Fibroblast of mammary gland (primary cell): ENCODE measurements at regions not wholly inside any gene's neighbourhood (a gene's known extent, or its start where the extent isn't known, plus 50 kb on each side); places are given as distances from the start of the nearest gene placed in this dataset.

Experiments used
- DNase-seq: peaks from one replicate; pipeline ENCODE4 v3.0.0-alpha.2; 2010; ENCODE audit warnings: low read depth
- H3K4me3 ChIP-seq: 2 replicates; pipeline ENCODE4 v1.5.1; 2011; ENCODE audit warnings: low read depth, mild to moderate bottlenecking, low read length, moderate library complexity; ENCODE audit not compliant: control insufficient read depth
- TF ChIP-seq, protein P1 (sequence below): conservative IDR thresholded peaks from 2 replicates; pipeline ENCODE4 v1.5.1; 2011; ENCODE audit warnings: low read depth, low read length, inconsistent platforms; ENCODE audit not compliant: control insufficient read depth, insufficient read depth

DNA sequence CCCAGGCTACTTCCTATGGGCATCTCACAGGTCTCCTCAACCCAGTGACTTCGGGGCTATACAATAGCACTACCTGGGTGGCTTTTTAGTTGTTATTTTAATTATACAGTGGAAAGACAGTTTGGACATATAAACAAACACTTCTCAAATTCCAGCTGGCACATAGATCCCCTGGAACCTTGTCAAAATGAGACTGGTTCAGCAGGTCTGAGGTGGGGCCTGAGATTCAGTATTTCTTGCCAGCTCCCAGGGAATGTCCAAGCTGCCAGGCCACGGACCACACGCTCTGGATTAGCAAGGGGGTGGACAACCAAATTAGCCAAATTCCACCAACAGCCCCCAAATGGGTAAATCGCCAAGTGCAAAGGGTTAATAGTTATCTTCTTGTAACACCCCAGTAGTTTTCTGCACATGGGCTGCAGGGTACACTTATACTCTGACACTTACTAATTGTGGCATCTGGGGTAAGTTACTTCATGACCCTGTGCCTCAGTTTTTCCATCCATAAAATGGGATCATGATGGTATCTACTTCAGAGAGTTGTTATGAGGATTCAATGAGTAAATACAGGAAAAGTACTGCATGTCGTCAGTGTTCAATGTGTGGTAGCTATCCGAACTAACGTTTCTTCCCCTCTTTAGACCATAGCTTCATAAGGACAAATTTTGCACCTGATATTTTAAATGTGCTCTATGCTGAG, 789.4 kb upstream of the TBX3 start:
- no peak overlapping the region for H3K4me3 ChIP-seq
- TF ChIP-seq, protein P1, sequence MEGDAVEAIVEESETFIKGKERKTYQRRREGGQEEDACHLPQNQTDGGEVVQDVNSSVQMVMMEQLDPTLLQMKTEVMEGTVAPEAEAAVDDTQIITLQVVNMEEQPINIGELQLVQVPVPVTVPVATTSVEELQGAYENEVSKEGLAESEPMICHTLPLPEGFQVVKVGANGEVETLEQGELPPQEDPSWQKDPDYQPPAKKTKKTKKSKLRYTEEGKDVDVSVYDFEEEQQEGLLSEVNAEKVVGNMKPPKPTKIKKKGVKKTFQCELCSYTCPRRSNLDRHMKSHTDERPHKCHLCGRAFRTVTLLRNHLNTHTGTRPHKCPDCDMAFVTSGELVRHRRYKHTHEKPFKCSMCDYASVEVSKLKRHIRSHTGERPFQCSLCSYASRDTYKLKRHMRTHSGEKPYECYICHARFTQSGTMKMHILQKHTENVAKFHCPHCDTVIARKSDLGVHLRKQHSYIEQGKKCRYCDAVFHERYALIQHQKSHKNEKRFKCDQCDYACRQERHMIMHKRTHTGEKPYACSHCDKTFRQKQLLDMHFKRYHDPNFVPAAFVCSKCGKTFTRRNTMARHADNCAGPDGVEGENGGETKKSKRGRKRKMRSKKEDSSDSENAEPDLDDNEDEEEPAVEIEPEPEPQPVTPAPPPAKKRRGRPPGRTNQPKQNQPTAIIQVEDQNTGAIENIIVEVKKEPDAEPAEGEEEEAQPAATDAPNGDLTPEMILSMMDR, result no peak
- no peak for DNase-seq

DNA sequence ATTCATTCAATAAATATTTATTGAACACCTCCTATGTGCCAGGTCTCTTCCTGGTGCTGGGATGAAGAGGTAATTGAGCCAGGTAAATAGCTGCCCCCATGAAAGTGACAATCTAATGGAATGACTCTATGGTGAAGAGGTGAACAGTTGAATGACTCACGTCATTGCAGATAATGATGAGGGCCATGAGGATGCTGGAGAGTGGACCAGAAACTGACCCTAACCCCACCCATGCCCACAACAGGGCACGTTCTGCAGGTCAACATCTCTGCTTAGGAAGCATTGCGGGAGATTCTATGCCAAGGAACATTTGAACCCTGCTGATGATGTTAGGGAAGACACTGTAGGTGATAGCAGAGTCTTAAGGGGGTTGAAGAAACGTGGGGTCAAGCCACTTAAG, 788.9 kb upstream of the TBX3 start:
- TF ChIP-seq, protein P1, result no peak
- no peak overlapping the region for H3K4me3 ChIP-seq

DNA sequence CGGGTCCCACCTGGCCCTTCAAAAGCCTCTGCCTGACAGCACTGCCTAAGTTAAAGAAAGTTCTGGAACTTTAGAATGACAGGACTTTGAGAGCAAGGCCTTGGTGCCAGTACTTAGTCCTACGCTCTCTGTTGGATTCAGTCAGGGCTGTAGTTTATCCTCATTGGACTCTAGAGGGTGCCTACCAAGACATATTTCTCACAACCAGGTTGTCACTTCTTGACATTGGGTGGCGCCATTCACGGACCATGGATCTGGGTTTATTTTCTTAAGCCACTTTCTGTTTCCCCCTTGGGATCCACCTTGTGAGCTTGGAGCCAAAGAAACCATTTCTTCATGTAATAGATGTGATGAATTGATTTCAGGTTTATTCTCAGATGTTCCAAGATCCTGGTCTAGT, 787.0 kb upstream of the TBX3 start:
- no peak for DNase-seq
- no peak overlapping the region for H3K4me3 ChIP-seq
- TF ChIP-seq, protein P1, result no peak

More for the DNA sequence above, 788.9 kb upstream of the TBX3 start:
- no peak for DNase-seq

DNA sequence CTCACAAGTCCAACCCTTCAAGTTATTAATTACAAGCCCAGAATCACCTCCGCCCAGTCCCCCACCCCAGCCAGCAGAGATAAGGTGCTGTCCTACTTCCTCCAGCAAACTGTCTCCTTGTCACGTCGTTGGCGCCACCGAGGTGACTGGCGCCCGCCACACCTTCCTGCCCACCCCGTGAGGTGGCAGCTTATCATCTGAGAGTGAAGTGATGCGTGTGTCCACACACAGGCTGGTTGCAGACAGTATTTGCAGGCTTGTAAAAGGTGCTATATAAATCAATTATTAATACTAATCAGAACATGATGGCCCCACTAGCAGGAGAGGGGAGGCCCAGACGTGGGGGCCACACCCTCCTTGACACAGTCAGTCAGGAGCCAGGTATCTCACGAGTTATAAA, 786.6 kb upstream of the TBX3 start:
- H3K4me3 ChIP-seq, result no peak overlapping the region
- TF ChIP-seq, protein P1, result no peak
- no peak for DNase-seq

DNA sequence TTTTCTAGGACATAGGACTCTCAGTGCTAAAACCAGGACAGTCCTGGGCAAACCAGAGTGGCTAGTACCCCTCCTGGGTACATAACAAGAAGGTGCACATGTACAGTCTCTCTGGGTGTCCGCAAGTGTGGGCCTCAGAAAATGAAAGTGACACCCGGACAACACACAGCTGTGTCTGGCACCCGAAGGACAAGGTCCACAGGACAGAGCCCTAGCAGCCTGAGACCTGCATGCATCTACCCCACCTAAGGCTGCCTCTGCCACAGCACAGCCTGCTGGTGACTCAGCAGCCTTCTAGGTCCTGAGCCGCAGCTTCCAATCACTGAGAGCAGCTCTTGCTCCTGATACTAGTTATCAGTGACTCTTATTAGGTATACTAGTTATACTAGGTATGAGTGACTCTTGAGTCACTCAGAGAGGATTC, 784.1 kb upstream of the TBX3 start:
- no peak overlapping the region for H3K4me3 ChIP-seq
- TF ChIP-seq, protein P1, result peak; percentile 21
- DNase-seq, result peak; percentile 23

DNA sequence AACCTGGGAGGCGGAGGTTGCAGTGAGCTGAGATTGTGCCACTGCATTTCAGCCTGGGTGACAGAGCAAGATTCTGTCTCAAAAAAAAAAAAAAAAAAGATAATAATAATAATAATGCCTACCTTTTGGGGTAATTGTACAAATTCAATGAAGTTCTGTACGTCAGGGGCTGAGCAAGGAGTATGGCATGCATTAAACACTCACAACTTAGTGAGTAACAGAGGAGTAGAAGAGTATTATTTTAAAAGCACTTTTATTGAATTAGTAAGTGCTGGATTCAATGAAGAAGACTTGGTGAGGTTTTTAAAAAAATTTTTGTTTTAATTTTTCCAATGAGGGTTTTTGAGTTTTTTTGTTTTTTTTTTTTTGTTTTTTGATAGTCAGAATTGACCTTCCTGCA, 783.6 kb upstream of the TBX3 start:
- H3K4me3 ChIP-seq, result no peak overlapping the region
- DNase-seq, result no peak
- TF ChIP-seq, protein P1, result no peak

DNA sequence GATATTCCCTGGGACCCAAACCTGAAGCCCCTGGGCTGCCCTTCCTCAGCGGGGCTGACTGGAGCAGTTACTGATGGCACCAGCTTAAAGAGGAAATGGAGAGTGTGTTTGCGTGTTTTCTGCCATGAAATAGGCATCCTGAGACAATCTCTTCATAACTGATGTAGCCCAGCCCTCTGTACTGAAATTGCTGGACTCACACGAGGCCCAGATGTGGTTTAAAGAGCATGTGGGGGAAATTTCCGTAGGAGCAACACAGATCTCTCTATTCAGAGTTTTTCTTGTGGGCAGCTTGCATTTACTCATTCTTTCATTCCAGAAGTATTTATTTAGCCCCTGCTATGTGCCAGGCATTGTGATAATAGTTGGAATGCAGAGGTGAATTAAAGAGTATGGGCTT, 782.1 kb upstream of the TBX3 start:
- TF ChIP-seq, protein P1, result no peak
- H3K4me3 ChIP-seq, result no peak overlapping the region
- no peak for DNase-seq
